ENCODE measurements at regions not wholly inside any gene's neighbourhood (a gene's known extent, or its start where the extent isn't known, plus 50 kb on each side); places are given as distances from the start of the nearest gene placed in this dataset.

- Histone ChIP-seq H3K23ac (ENCODE audit: insufficient read length, low read depth, low read length) (no peak overlapping the region), H3K4me1 (ENCODE audit: insufficient read depth, low read length) (no peaks in the 10 kb centered on the region), H2AFZ (ENCODE audit: low read length) (no peak overlapping the region), H3K9me3 (ENCODE audit: control insufficient read depth, low read depth, low read length) (no peaks in the 10 kb centered on the region), H3K27me3 (ENCODE audit: insufficient read depth, low read length) (no peaks in the 10 kb centered on the region), H3K79me2 (ENCODE audit: insufficient read depth, low read length) (no peaks in the 10 kb centered on the region), H4K8ac (replicated peaks; ENCODE audit: insufficient read length, low read depth, low read length) (no peak overlapping the region), H3K9ac (ENCODE audit: extremely low read depth, insufficient read length, low read length) (no peak overlapping the region), H2BK15ac (ENCODE audit: low read depth, low read length) (no peak overlapping the region), H3K27ac (ENCODE audit: insufficient read length, low read depth, low read length) (no peak overlapping the region), H3K79me1 (ENCODE audit: insufficient read depth, low read depth, low read length, poor library complexity, severe bottlenecking) (no peaks in the 10 kb centered on the region), H3K56ac (ENCODE audit: insufficient read length, low read depth, low read length) (no peak overlapping the region), H3K18ac (ENCODE audit: insufficient read length, low read depth, low read length) (no peak overlapping the region), H4K5ac (ENCODE audit: insufficient read length, low read depth, low read length) (no peak overlapping the region), H2AK5ac (ENCODE audit: insufficient read length, low read length) (no peak overlapping the region), H3K4ac (ENCODE audit: low read depth, low read length) (no peak overlapping the region), H4K91ac (ENCODE audit: insufficient read length, low read depth, low read length) (no peak overlapping the region), H3K14ac (ENCODE audit: insufficient read depth, low read length) (no peak overlapping the region), H2BK5ac (ENCODE audit: insufficient read length, low read length) (no peak overlapping the region), H3K4me2 (ENCODE audit: insufficient read depth, insufficient read length, low read length) (no peak overlapping the region), H3K23me2 (ENCODE audit: insufficient read length, low read depth, low read length, poor library complexity, severe bottlenecking) (no peaks in the 10 kb centered on the region), H2BK120ac (ENCODE audit: low read depth, low read length, poor library complexity, severe bottlenecking) (no peak overlapping the region), H4K20me1 (ENCODE audit: control insufficient read depth, insufficient read depth, insufficient read length) (no peaks in the 10 kb centered on the region), H3T11ph (ENCODE audit: low read length) (no peak overlapping the region), H2BK20ac (ENCODE audit: low read depth, low read length, poor library complexity, severe bottlenecking) (no peak overlapping the region), H2BK12ac (ENCODE audit: insufficient read length, low read depth, low read length) (no peak overlapping the region)
- 0 out of 7 replicates have a peak, but pooled peaks cover 0 to under 1% (median 0%) of the 10 kb centered on the region in 3 experiments for H3K36me3 Mint-ChIP-seq (ENCODE audit: insufficient read depth in 1 of 3, low read depth in 3 of 3)
- no peaks in the 10 kb centered on the region for H3K4me1 Mint-ChIP-seq
- no CpG with 5 or more reads among the region's 8 CpGs for WGBS (ENCODE audit: extremely low coverage, insufficient read length, low lambda C conversion rate)
- no peak overlapping the region for H3K27ac Mint-ChIP-seq
- TF ChIP-seq CTCF (conservative IDR thresholded peaks at IDR 0.05): no peak
- H3K27me3 Mint-ChIP-seq (ENCODE audit: low read depth): peaks cover 7% of the 10 kb centered on the region
- H3K4me3 Mint-ChIP-seq: no peak overlapping the region
- no peak for DNase-seq
- peaks cover 0 to under 1% of the 10 kb centered on the region in 2 experiments; a peak in 2 of 5 replicates for H3K9me3 Mint-ChIP-seq
Measured at GRCh38 chr10:130921911-130922440, 389.5 kb downstream of the TCERG1L start.

All from H9 (cell line).